ENCODE measurements at regions not wholly inside any gene's neighbourhood (a gene's known extent, or its start where the extent isn't known, plus 50 kb on each side); places are given as distances from the start of the nearest gene placed in this dataset.

- no peak for DNase-seq (ENCODE audit: extremely low read depth in 1 of 2, low read depth in 1 of 2)
Measured at GRCh38 chr6:45714741-45715507, 300.7 kb downstream of the CLIC5 start.

DNA sequence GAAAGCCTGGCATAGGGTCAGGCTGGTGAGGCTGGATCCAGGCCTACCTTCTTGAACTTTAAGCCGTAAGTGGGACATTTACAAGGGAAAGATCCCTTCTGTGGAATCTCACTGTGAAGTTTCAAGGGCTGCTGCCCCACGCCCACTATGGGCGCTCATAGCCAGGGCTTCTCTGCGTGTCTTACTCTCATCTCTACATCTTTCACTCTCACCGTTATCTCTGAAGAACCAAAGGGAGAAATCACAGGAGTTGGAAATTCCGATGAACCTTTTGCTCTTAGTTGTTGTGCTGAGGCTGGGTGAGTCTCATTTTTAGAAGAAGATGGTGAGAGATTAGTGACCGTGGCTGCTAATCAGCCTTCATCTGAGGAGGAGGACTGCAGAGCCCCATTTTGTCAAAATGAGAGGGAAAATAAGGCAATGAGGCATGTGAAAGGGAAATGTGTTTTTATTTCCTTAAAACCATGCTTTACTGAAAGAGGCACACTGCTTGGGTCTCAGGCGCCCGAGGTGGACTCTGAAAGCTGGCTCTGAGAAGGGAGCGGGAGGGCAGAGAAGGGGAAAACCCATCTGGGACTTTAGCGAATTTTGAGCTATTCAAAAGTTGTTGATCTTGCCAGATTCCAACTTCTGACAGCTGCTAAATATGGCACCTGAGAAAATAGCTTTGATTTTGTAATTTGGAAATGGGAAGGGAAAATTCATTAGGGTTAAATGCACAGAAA lies 301.5 kb downstream of the CLIC5 start:
- DNase-seq (ENCODE audit: extremely low read depth in 1 of 2, low read depth in 1 of 2), result no peak

Measured in stimulated activated CD8-positive, alpha-beta memory T cell treated with anti-CD3 and anti-CD28 coated beads, Interleukin-7, amount 100 ng/mL, for 48 hours (primary cell).